Ishikawa (cell line): ENCODE measurements at regions not wholly inside any gene's neighbourhood (a gene's known extent, or its start where the extent isn't known, plus 50 kb on each side); places are given as distances from the start of the nearest gene placed in this dataset.

Experiments
- CEBPB ChIP-seq: IDR thresholded peaks from 2 replicates; pipeline ENCODE4 v1.6.1; 2012
- CREB1 ChIP-seq: IDR thresholded peaks from 2 replicates; pipeline ENCODE4 v1.6.1; 2012; ENCODE audit warnings: low read depth
- EGR1 ChIP-seq: IDR thresholded peaks from 2 replicates; pipeline ENCODE4 v1.6.1; 2012
- EP300 ChIP-seq: IDR thresholded peaks from 2 replicates; pipeline ENCODE4 v1.6.1; 2012; ENCODE audit warnings: borderline replicate concordance
- FOXM1 ChIP-seq: IDR thresholded peaks from 2 replicates; pipeline ENCODE4 v1.6.1; 2012; ENCODE audit warnings: low read depth, borderline replicate concordance
- MAX ChIP-seq: IDR thresholded peaks from 2 replicates; pipeline ENCODE4 v1.6.1; 2012
- NFIC ChIP-seq: IDR thresholded peaks from 2 replicates; pipeline ENCODE4 v1.6.1; 2012
- RAD21 ChIP-seq: IDR thresholded peaks from 2 replicates; pipeline ENCODE4 v1.6.1; 2012; ENCODE audit warnings: low read depth
- REST ChIP-seq: IDR thresholded peaks from 2 replicates; pipeline ENCODE4 v1.6.1; 2012; ENCODE audit warnings: low read depth, mild to moderate bottlenecking
- TAF1 ChIP-seq: IDR thresholded peaks from 2 replicates; pipeline ENCODE4 v1.6.1; 2012; ENCODE audit warnings: low read depth, mild to moderate bottlenecking
- TCF12 ChIP-seq: IDR thresholded peaks from 2 replicates; pipeline ENCODE4 v1.6.1; 2012; ENCODE audit warnings: low read depth
- TEAD4 ChIP-seq: IDR thresholded peaks from 2 replicates; pipeline ENCODE4 v1.6.1; 2012
- YY1 ChIP-seq: IDR thresholded peaks from 2 replicates; pipeline ENCODE4 v1.6.1; 2012; ENCODE audit warnings: low read depth
- ZBTB7A ChIP-seq: IDR thresholded peaks from 2 replicates; pipeline ENCODE4 v1.6.1; 2012; ENCODE audit warnings: low read depth
- TF ChIP-seq, protein P1 (sequence below): IDR thresholded peaks from 2 replicates; pipeline ENCODE4 v1.6.1; 2012

GRCh38 chr6:87908978-87909811 is 138.4 kb upstream of the SPACA1 start:
- no peak for TF ChIP-seq MAX
- no peak for TF ChIP-seq TAF1
- no peak for TF ChIP-seq TCF12
- no peak for TF ChIP-seq YY1
- TF ChIP-seq REST, result no peak
- no peak for TF ChIP-seq EP300
- TF ChIP-seq RAD21, result no peak

- TF ChIP-seq MAX, result no peak
- TF ChIP-seq CREB1, result no peak
- TF ChIP-seq REST, result no peak
- no peak for TF ChIP-seq CEBPB
- TF ChIP-seq EGR1, result no peak
- TF ChIP-seq FOXM1, result no peak
- TF ChIP-seq EP300, result no peak
- no peak for TF ChIP-seq RAD21
- TF ChIP-seq ZBTB7A, result no peak
Observed at GRCh38 chr6:87907521-87907920, 140.1 kb upstream of the SPACA1 start.

- TF ChIP-seq REST, result no peak
- no peak for TF ChIP-seq EGR1
- no peak for TF ChIP-seq YY1
- TF ChIP-seq MAX, result no peak
- TF ChIP-seq TEAD4, result no peak
- no peak for TF ChIP-seq RAD21
- no peak for TF ChIP-seq CREB1
Observed at GRCh38 chr6:87905101-87905641, 142.5 kb upstream of the SPACA1 start.

- TF ChIP-seq FOXM1 (no peak), RAD21 (no peak), YY1 (no peak), TCF12 (no peak), NFIC (no peak), ZBTB7A (no peak), TAF1 (no peak), EP300 (no peak), TEAD4 (no peak), CREB1 (no peak), CEBPB (no peak), EGR1 (no peak), REST (no peak)
- TF ChIP-seq, protein P1, sequence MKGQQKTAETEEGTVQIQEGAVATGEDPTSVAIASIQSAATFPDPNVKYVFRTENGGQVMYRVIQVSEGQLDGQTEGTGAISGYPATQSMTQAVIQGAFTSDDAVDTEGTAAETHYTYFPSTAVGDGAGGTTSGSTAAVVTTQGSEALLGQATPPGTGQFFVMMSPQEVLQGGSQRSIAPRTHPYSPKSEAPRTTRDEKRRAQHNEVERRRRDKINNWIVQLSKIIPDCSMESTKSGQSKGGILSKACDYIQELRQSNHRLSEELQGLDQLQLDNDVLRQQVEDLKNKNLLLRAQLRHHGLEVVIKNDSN, result no peak
Observed at GRCh38 chr6:87904011-87904410, 143.6 kb upstream of the SPACA1 start.
